ENCODE measurements at regions not wholly inside any gene's neighbourhood (a gene's known extent, or its start where the extent isn't known, plus 50 kb on each side); places are given as distances from the start of the nearest gene placed in this dataset.
A peak's percentile ranks its signal among the peaks of the same experiment; 100 is the strongest.

GRCh38 chr12:84124211-84124610, 788.4 kb downstream of the SLC6A15 start:
- CTCF ChIA-PET: no interaction called here
- FAIRE-seq: no peak
- Histone ChIP-seq H3K4me1 (no peaks in the 10 kb centered on the region), H3K4me2 (no peak overlapping the region), H3K9me3 (no peaks in the 10 kb centered on the region), H3K4me3 (no peak overlapping the region), H3K27ac (no peak overlapping the region)
- TF ChIP-seq FOSB (CRISPR knock-in tag; IDR thresholded peaks at IDR 0.05) (no peak), BHLHE40 (IDR thresholded peaks at IDR 0.05; ENCODE audit: low read depth, low read length) (no peak), HDAC2 (IDR thresholded peaks at IDR 0.05) (no peak), ZC3H11A (IDR thresholded peaks at IDR 0.05) (no peak), MAZ (IDR thresholded peaks at IDR 0.05; ENCODE audit: borderline replicate concordance, low read depth, low read length) (no peak), RFX5 (IDR thresholded peaks at IDR 0.05) (no peak), REST (IDR thresholded peaks at IDR 0.05) (no peak), JUN (IDR thresholded peaks at IDR 0.05) (no peak), HOXB13 (CRISPR knock-in tag; IDR thresholded peaks at IDR 0.05; ENCODE audit: low read depth) (no peak), POLR2AphosphoS2 (conservative IDR thresholded peaks at IDR 0.05; ENCODE audit: low read length) (no peak), CHD4 (IDR thresholded peaks at IDR 0.05; ENCODE audit: borderline replicate concordance) (no peak), ZNF302 (CRISPR knock-in tag; IDR thresholded peaks at IDR 0.05) (no peak), SREBF2 (IDR thresholded peaks at IDR 0.05) (no peak), CBX8 (IDR thresholded peaks at IDR 0.05) (no peak), SMC3 (IDR thresholded peaks at IDR 0.05) (no peak), ESRRA (IDR thresholded peaks at IDR 0.05; ENCODE audit: borderline replicate concordance, low read length) (no peak)
- POLR2A ChIA-PET: no interaction called here
- 96% methylated on average over 1 of the region's 1 CpG for WGBS (ENCODE audit: missing lambda C conversion rate)
- ATAC-seq: no peak
- DNase-seq (ENCODE audit: low read depth in 1 of 2, low spot score in 1 of 2): no peak

GRCh38 chr12:84117190-84117589, 795.4 kb downstream of the SLC6A15 start:
- Histone ChIP-seq H3K27ac (no peak overlapping the region), H3K4me3 (no peak overlapping the region), H3K9me3 (no peaks in the 10 kb centered on the region), H3K4me1 (no peaks in the 10 kb centered on the region), H3K4me2 (peak overlapping the region; percentile 33)
- ChIA-PET CTCF (no interaction called here), POLR2A (no interaction called here)
- FAIRE-seq (no peak), ATAC-seq (peak; percentile 62 to 64; a peak in 4 of 6 replicates), DNase-seq (ENCODE audit: low read depth in 1 of 2, low spot score in 1 of 2) (peak; percentile 2 to 49)
- 1% methylated on average over 3 of the region's 3 CpGs for WGBS (ENCODE audit: missing lambda C conversion rate)
- TF ChIP-seq FOSB (CRISPR knock-in tag; IDR thresholded peaks at IDR 0.05): no peak
- TF ChIP-seq ELK1 (IDR thresholded peaks at IDR 0.05; ENCODE audit: low read depth, low read length): no peak
- no peak for TF ChIP-seq SREBF2 (IDR thresholded peaks at IDR 0.05)
- TF ChIP-seq ESRRA (IDR thresholded peaks at IDR 0.05; ENCODE audit: borderline replicate concordance, low read length): no peak
- TF ChIP-seq TP53 (CRISPR knock-in tag; IDR thresholded peaks at IDR 0.05): no peak
- no peak for TF ChIP-seq MAX (IDR thresholded peaks at IDR 0.05)
- TF ChIP-seq USF2 (IDR thresholded peaks at IDR 0.05): no peak
- TF ChIP-seq ATOH8 (CRISPR knock-in tag; IDR thresholded peaks at IDR 0.05; ENCODE audit: low read depth): no peak
- TF ChIP-seq GATA3 (IDR thresholded peaks at IDR 0.05; ENCODE audit: borderline replicate concordance): peak; percentile 33; the same call in 1 of the 2 replicates
- TF ChIP-seq REST (IDR thresholded peaks at IDR 0.05): no peak
- TF ChIP-seq NPAS2 (CRISPR knock-in tag; IDR thresholded peaks at IDR 0.05; ENCODE audit: borderline replicate concordance): no peak
- no peak for TF ChIP-seq FOSL2 (IDR thresholded peaks at IDR 0.05)
- TF ChIP-seq FOSL2 (CRISPR knock-in tag; IDR thresholded peaks at IDR 0.05): peak; percentile 66

All from A549 (cell line).